Kidney epithelial cell (primary cell): ENCODE measurements at regions not wholly inside any gene's neighbourhood (a gene's known extent, or its start where the extent isn't known, plus 50 kb on each side); places are given as distances from the start of the nearest gene placed in this dataset.
A peak's percentile ranks its signal among the peaks of the same experiment; 100 is the strongest.

Experiments used
- DNase-seq: peaks from one replicate; pipeline ENCODE4 v3.0.0-alpha.2; 2010; ENCODE audit warnings: low read depth
- H3K27me3 ChIP-seq: 2 replicates; pipeline ENCODE4 v1.6.0; 2011; ENCODE audit warnings: low read length; ENCODE audit not compliant: control insufficient read depth, insufficient read depth
- H3K36me3 ChIP-seq: 2 replicates; pipeline ENCODE4 v1.5.1; 2011; ENCODE audit warnings: low read length; ENCODE audit not compliant: control insufficient read depth, insufficient read depth
- H3K4me3 ChIP-seq: 2 replicates; pipeline ENCODE4 v1.5.1; 2011; ENCODE audit warnings: low read depth, mild to moderate bottlenecking, control low read depth, low read length
- TF ChIP-seq, protein P1 (sequence below): IDR thresholded peaks from 2 replicates; pipeline ENCODE4 v1.5.1; 2011; ENCODE audit warnings: mild to moderate bottlenecking, moderate library complexity, low read length, control low read depth, inconsistent platforms; ENCODE audit not compliant: insufficient read depth, poor library complexity, severe bottlenecking

DNA sequence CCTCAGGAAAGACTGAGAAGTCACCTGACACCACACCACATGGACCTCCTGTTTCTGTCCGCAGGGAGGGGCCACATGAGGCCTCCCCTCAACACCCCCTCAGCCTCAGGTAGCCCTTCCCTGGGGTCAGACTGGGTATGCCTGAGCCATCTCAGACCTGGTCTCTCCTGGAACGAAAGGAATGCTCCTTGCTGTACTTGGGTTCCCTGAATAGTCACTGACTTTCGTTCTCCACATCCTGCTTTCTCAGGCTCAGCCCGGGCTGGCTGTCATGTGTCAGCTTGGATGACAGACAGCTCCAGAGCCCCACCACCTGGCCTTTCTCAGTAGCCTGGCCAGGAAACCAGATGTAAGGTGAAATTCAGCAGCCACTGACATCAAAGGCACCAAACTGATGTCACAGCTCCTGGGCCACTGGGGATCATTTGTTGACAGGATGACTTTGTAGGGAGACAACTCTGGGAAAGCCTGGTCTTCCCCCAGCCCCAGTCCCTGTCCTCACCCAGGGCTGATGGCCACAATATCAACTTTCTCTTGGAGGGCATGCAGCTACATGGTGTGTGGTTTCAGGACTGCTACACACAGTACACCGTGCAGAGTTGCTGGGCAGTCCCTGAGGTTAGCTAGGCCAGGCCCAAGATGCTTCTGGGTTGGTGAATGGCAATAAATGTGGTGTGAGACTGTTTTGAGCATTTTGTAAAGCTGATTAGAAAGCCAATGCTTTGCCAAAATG, 141.4 kb upstream of the MRPS22 start:
- H3K4me3 ChIP-seq, result no peak overlapping the region
- TF ChIP-seq, protein P1, sequence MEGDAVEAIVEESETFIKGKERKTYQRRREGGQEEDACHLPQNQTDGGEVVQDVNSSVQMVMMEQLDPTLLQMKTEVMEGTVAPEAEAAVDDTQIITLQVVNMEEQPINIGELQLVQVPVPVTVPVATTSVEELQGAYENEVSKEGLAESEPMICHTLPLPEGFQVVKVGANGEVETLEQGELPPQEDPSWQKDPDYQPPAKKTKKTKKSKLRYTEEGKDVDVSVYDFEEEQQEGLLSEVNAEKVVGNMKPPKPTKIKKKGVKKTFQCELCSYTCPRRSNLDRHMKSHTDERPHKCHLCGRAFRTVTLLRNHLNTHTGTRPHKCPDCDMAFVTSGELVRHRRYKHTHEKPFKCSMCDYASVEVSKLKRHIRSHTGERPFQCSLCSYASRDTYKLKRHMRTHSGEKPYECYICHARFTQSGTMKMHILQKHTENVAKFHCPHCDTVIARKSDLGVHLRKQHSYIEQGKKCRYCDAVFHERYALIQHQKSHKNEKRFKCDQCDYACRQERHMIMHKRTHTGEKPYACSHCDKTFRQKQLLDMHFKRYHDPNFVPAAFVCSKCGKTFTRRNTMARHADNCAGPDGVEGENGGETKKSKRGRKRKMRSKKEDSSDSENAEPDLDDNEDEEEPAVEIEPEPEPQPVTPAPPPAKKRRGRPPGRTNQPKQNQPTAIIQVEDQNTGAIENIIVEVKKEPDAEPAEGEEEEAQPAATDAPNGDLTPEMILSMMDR, result peak; percentile 56
- DNase-seq, result peak; percentile 39
- H3K27me3 ChIP-seq, result no peaks in the 10 kb centered on the region
- H3K36me3 ChIP-seq, result no peaks in the 10 kb centered on the region

DNA sequence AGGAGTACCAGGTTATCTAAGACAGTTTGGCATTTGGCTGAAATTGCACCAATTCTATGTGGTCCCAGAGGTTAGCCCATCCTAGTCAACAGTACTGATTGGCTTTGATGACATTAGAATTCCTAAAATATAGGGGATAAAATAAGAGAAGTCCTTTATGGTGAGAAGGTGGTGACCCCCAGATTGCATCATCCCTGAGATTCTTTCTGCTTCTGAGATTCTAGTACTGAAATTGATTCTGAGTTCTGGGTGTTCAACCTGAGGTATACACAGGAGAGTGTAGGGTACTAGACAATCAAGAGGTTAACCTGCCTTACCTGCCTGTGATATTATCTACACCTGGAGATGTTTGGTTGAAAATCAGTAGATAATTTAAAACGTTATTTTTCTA, 140.9 kb upstream of the MRPS22 start:
- H3K36me3 ChIP-seq, result no peaks in the 10 kb centered on the region
- TF ChIP-seq, protein P1, result no peak
- no peaks in the 10 kb centered on the region for H3K27me3 ChIP-seq
- H3K4me3 ChIP-seq, result no peak overlapping the region
- no peak for DNase-seq

DNA sequence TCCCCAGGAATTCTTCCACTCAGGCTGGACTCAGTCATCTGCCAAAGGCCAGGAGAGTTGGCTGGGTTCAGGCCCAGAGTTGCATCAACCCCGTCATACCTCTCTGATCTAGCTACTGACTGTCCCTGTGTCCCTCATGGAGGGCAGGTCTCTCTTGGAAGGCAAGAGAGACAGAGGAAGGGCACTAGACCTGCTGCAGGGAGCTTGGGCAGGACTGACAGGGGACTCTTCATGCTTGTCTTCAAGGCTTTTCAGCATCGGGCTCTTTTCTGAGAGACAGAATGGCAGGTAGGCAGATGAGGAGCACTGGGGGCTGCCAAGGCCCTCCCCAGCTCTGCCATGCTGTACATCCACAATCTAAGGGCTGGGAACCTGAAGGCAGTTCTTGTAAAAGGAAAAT, 140.1 kb upstream of the MRPS22 start:
- no peak for DNase-seq
- TF ChIP-seq, protein P1, result no peak
- H3K27me3 ChIP-seq, result no peaks in the 10 kb centered on the region
- no peak overlapping the region for H3K4me3 ChIP-seq
- no peaks in the 10 kb centered on the region for H3K36me3 ChIP-seq

DNA sequence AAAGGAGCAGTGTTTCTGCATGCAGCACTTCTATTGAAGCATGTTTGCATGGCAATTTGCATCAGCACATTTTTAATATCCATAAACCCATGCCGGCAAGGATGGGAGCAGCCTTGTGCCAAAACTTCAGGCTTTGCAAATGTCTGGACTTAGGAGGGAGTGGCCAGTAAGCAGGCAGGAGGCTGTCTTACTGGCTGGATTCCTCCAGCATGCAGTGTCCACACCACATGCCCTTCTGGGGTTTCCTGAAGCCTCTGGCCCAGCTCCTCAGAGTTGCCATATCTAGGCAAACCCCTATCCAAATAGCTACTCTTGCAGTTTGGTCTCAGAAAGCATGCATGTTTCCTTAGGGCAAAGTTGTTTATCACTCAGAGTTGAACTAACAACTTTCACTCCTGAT, 139.1 kb upstream of the MRPS22 start:
- TF ChIP-seq, protein P1, result no peak
- DNase-seq, result no peak
- Histone ChIP-seq H3K4me3 (no peak overlapping the region), H3K27me3 (no peaks in the 10 kb centered on the region), H3K36me3 (no peaks in the 10 kb centered on the region)

DNA sequence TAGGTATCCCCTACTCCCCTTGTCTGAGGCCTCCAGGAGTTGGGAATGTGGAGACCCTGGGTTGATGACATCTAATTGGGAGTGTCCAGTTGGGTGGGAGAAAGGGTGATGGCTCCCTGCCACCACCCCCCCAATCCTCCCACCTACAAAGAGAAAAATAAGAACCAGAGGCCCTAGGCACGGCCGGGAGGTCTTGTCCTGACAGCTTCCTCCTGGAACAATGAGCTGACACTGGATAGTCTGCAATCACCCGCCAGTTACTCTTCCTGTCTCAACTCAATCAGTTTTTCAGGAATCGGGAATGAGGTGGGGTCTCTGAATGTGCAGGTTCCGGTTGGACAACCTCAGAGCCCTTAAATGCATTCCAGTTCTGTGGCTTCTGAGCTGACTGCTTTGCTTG, 129.9 kb upstream of the MRPS22 start:
- Histone ChIP-seq H3K27me3 (no peaks in the 10 kb centered on the region), H3K4me3 (no peak overlapping the region), H3K36me3 (no peaks in the 10 kb centered on the region)
- TF ChIP-seq, protein P1, result no peak
- DNase-seq, result no peak

DNA sequence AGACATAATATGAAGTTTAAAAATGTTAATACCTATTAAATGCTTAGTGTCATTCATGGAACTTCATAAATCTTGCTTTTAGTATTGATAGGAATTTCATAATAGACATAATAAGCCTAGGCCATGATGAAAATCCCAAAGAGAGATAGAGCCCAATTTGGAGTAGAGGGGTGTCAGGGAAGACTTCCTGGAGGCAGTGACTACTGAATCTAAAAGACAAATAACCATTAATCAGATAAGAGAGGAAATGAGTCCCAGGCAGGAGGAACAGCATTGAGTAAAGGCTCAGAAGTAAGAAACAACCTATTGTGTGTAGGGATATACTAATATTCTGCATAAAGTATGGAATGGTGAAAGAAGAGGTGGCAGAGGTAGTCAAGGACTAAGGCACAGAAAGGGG, 126.9 kb upstream of the MRPS22 start:
- H3K36me3 ChIP-seq, result no peaks in the 10 kb centered on the region
- H3K27me3 ChIP-seq, result no peaks in the 10 kb centered on the region
- TF ChIP-seq, protein P1, result no peak
- DNase-seq, result no peak
- no peak overlapping the region for H3K4me3 ChIP-seq
